HG03135 (cell line): ENCODE measurements at regions not wholly inside any gene's neighbourhood (a gene's known extent, or its start where the extent isn't known, plus 50 kb on each side); places are given as distances from the start of the nearest gene placed in this dataset.
"Not testable (repeated sequence)": the region's sequence is repeated elsewhere in the genome, so short reads cannot be mapped to it uniquely, and the experiment has no call there.

ENCODE experiments used
- ATAC-seq: cut with Tn5 transposase; IDR thresholded peaks from one replicate; pipeline ENCODE4 v1.9.1; 2021; ENCODE audit warnings: mild to moderate bottlenecking, moderate library complexity; ENCODE audit not compliant: unreplicated experiment

DNA sequence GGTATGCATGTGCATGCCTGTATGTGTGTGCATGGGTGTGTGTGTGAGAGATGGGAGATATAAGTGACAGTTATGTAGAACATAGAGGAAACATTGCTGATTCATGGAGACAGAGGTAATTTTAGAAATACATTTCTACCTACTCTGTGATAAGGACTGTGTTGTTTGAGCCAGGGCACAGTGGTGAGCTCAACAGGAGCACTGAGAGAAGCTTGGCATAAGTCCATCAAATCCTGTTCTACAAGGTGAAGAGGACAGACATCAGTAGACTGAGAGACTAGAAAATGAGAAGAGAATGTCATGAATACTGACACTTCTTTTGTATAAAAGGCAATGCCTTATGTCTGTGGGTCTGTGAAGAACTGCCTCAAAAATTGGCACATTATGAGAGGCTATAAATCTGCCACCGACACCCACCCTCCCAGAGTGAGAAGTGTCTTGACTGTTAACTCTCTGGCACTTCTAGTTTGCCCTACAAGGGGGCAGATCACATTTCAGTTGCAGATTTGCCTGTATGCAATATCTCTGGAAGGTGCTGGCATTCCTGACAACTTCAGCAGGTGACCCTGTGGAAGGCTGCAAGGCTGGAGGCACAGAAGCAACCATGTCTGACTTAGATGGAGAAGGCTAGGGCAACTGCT, 962.3 kb upstream of the NRXN1 start:
- ATAC-seq, result no peak

DNA sequence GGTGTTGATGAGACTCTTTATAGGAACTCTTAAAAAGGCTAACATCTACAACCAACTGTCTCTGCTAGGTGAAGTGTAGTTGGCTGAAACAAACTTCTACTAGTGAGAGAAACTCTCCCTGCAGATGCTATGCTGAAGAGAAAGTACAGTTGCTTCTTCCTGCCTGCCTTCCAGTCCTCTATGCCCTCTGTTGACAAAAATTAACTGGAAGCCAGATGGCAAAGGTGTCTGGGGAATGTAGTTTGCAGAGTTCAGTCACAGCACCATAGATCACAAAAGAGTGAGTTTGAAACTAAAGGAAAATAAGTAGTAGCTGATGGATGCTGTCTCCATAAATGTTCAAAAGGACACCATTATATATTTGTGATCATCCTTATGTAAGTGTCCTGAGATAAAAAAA, 958.8 kb upstream of the NRXN1 start:
- ATAC-seq, result no peak

DNA sequence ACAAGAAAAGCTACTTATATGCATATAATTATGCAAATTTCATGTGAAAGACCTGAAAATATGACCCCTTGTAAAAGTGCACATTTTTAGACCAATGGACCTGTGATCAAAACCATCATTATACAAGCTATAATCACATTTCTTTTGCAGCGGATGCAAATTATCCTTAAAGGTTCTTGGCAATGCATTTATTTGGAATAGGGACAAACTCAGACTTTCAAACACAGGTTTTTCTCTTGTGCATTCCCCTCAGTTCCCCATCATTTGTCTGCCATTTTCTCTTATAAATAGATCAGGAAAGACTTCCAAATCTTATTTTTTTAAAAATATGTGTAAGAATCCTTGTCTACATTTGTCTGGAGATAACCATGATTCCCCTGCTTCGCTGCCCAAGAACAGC, 954.2 kb upstream of the NRXN1 start:
- no peak for ATAC-seq

DNA sequence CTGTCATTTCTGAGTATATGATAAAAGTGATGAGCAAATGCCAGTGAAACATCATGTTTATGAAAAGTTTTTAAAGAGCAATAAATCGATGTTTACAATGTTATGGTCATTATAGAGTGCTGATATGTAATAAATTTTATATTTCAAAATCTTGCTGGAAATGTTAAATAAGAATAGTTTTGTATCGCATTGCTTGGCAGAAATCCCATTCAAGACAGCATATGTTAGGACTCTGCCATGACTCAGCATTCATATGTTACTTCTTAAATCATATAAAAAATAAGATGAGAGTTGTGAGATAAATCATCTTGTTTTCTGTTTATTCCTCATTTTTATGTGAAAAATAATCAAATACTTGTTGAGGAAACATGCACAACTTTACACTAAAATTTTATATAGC, 949.9 kb upstream of the NRXN1 start:
- ATAC-seq, result no peak

DNA sequence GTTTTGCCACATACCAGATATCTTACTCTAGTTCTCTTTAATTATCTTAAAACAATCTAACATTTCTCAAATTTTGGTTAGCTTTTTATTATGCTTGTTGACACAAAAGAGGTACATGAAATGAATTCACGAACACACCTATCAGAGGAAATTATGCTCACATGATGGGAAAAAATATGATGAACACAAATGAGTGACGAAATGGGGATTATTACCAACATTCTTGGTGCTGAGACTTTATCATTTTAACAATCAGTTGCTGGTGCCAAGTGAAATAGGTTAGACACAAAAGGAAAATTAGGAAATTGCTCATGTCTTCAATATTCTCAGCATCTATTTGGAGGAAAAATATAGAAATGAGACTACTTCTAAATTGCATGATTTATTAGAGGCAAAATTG, 944.7 kb upstream of the NRXN1 start:
- no peak for ATAC-seq

DNA sequence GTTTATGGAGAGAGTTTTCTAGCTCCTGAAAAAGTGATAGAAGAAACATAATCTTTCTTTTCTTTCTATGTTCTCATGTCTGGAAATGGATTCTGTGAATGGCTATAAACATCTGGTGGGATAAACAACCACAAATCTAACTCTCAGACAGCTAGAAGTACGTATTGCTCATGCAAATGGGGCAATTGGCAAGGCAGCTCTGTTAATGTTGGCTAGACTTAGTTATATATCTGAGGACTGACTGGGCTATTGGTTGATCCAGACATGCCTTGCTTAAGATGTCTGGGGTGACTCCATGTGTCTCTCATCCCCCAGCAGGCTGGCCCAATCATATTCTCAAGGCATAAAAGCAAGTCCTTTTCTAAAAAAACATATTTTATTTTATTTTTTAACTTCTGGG, 939.2 kb upstream of the NRXN1 start:
- ATAC-seq, result no peak

DNA sequence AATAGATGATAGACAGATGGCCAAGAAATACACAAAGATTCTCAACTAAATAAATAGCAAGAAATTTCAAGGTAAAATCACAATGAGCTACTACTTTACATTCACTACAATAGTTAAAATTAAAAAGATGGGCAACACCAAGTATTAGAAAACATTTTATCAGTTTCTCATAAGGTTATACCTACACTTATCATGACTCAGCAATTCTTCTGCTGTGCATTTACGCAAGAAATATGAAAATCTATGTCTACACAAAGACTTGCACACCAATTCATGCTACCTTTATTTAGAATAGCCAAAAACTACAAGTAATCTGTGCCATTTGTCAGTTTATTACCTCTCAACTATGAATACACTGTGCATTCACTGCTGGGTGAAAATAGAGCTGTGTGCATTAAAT, 937.4 kb upstream of the NRXN1 start:
- ATAC-seq, result no peak

DNA sequence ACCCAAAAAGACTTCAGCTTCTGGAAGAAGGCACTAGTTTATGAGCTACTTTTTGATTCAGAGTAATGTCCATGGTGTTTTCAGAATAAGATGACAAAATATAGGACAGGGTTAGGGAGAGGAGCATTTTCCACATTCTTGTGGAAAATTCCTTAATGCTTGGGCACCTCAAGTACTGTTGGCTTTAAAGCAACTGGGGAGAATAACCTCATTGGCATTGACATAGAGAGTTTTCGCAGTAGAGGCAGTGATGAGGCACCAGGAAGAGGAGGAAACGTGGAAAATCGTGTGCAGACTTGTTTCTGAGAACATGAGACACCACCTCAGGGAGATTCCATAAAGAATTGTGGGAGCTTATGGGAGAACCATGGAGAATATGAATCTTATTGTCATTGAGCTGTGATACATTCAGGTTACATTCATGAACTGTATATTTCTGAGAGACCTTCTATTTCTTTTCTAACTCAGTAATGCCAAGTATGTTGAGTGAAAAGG, 929.0 kb upstream of the NRXN1 start:
- no peak for ATAC-seq

DNA sequence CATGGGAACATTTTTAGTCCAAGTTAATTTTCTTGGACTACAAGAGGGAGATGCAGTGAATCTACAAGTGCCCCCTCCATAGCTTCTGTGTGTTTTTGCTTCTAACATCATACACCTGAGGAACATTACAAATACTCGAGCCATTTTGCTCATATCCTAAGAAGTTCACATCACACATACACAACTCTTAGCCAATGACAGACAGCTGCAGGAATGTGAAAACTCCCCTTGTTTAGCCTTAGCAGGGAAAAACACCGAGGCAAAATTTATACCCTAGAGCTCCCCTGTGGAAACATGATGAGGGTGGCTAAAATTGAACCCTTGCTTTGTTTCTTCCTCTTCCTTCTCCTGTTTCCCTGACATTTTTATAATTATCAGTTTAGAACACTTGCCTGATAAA, 928.3 kb upstream of the NRXN1 start:
- no peak for ATAC-seq

DNA sequence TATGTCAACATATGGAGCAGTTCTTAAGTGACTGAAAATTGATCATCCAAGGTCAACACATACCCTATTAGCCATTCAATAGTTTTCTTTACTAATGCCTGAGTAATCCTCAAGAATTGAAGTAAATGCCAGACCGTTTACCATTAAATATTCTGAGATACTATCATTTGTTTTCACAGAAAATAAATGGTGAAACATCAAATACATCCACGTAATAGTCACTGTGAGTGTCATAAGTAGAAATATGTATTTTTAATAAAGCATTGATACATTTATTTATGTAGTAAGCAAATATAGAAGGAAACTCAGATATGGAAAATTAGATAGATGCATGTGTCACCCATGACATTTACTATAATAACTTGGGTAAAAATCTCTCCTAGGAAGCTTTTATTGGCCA, 927.8 kb upstream of the NRXN1 start:
- no peak for ATAC-seq

DNA sequence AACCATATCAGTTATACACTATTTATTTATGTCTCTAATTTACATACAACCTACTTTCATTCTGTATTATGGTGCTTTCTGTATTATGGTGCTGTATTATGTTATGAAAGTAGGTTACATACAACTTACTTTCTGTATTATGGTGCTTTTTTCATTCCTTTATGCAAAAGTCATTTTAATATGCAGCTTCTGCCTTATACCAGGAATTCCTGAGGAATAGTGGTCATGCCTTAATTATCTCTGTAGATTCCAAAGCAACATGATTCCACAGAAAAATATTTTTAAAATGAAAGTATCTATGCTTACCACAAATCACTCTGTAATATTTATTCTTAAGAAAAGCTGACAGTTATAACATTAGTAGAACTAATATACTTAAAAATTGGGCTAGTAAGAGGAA, 922.0 kb upstream of the NRXN1 start:
- no peak for ATAC-seq

DNA sequence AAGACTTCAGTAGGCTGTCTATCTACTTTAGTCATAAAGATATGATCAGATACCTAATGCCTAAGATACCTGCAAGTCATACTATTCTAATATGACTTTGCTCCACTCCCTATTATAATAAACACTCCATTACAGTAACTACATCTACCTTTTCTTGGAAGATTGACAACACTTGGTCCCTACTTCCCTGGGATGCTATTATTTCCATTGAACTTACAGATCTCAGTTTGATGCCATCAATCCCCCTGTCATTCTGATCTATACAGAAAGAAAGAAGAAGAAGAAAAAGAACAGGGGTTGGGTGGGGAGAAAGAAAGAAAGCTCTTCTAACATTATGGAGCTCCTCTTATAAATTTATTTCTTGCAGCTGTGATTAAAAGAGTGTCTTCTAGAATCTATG, 889.1 kb upstream of the NRXN1 start:
- no peak for ATAC-seq

DNA sequence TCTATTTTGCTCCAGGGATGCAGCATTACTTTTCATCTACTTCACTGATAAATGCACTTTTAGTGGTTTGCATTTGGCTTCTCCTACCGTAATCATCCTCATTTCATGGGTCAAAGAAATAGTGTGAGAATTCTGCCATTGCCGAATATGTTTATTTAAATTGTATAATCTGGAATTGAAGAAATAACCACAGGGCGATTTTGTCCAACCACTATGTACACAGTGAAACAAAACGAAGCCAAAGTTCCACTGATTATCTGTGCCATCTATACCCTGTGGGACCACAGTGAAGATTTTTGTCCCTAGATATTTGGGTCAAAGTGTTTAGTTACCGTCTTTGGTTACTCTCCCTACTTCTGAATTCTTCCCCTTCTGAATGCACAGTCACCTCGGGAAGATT, 888.6 kb upstream of the NRXN1 start:
- ATAC-seq, result no peak

DNA sequence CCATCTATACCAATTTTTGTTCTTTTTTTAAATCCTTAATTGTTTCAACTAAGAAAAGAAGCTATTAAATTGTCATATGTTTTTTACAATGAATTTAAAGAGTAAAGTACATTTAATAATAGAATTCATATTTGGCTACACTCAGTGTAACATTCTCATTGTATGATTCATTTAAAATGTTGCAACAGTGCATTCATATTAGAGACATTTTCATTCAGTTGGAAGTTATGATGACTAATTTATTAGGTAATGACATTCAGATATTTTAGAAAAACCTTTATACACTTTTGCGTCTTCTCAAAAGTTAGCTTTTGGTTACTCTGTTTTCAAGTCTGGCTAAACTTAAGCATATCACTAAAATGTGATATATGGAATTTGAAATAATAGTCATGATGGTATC, 887.5 kb upstream of the NRXN1 start:
- no peak for ATAC-seq

DNA sequence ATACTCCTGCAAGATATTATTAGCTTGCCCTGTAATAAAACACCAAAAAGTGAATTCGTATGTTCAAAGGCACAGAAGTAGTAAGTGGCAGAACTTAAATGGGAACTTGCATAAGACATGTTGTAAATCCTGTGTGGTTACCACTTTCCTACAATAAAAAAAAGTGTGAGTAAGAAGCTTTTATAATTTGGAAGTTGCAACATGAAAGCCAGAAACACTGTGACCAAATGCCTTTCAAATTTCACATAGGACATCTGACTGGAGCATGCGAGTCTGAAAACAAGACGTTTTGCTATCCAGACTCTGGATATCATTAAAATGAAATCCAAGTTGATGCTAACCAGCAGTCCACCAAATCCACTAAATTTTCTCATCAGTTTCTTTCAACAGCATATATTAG, 886.2 kb upstream of the NRXN1 start:
- no peak for ATAC-seq

DNA sequence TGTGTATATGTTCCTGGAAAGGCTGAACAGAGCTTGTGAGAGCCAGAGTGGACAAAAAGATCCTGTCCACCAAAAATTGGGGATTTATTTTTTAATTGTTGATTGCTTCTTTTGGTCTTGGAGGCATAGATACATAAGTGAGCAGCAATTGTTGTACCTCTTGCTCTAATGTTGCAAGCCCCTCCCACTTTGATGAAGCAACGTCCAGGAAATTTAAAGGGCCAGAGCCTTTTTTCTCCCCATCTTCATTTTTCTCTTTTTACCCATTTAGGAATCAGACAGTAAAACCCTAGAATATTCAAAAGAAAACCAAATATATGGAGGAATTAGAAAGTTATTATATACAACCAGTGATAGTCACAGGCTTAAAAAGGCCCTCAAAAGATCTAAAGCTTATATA, 871.8 kb upstream of the NRXN1 start:
- ATAC-seq, result no peak

DNA sequence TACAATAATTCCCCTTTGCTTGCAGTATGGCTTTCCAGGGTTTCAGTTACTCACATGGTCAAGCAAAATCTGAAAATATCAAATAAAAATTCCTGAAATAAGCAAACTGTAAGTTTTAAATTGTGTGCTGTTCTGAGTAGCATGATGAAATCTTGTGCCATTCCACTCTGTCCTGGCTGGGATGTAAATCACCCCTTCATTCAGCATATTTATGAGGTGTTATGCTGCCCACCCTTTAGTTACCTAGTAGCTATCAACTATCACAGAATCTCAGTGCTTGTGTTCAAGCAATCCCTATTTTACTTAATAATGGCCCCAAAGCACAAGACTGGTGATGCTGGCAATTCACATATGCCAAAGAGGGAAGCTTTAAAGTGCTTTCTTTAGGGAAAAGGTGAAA, 867.7 kb upstream of the NRXN1 start:
- ATAC-seq, result no peak

DNA sequence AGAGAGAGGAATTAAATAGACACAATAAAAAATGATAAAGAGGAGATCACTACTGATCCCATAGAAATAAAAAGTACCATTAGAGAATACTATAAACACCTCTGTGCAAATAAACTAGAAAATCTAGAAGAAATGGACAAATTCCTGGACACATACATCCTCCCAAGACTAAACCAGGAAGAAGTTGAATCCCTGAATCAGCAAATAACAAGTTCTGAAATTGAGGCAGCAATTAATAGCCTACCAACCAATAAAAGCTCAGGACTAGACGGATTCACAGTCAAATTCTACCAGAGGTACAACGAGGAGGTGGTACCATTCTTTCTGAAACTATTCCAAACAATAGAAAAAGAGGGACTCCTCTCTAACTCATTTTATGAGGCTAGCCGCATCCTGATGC, 862.7 kb upstream of the NRXN1 start:
- not testable (repeated sequence) for ATAC-seq

DNA sequence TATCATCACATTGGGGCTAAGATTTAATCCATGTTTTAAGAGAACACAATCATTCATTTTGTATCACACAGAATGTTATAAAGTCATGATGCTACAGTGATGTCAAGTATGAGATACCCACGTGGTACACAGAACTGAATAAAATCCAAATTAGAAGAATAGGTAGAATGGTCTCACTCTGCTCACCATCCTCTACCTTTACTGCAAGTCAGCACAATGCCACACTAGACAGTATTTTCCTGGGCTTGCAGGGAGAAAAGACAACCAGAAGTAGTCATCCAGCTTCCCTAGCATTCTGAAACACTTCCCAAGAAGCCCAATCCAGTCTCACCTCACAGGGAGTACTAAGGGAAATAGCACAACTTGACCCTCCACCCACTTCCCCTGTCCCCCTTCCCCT, 856.2 kb upstream of the NRXN1 start:
- ATAC-seq, result no peak

DNA sequence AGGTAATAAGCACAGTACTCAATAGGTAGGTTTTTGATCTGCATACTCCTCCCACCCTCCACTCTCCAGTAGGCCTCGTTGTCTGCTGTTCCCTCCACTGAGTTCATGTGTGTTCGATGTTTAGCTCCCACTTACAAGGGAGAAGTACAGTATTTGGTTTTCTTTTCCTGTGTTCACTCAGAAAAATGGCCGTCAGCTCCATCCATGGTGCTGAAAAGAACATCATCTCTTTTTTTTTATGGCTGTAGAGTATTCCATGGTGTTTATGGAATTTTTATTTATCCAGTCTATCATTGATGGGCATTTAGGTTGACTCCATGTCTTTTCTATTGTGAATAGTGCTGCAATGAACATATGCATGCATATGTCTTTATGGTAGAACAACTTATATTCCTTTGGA, 849.7 kb upstream of the NRXN1 start:
- no peak for ATAC-seq

DNA sequence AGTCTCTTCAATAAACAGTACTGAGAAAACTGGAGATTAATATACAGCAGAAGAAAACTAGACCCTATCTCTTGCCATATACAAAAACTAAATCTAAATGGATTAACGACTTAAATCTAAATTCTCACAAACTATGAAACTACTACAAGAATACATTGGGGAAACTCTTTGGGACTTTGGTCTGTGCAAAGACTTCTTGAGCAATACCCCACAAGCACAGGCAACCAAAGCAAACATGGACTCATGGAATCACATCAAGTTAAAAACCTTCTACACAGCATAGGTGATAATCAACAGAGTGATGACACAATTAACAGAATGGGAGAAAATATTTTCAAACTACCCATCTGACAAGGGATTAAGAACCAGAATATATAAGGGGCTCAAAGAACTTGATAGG, 848.2 kb upstream of the NRXN1 start:
- ATAC-seq, result no peak

DNA sequence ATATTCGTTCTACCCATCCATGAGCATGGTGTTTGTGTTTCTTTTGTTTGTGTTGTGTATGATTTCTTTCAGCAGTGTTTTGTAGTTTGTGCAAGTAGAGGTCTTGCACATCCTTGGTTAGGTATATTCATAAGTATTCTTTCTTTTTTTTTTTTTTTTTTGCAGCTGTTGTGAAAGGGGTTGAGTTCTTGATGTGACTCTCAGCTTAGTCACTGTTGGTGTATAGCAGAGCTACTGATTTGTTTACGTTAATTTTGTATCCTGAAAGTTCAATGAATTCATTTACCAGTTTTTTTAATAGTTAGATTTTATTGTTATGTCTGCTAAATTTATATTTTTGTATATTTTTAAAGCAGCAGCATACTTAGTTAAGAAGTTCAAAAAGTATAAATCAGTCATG, 834.4 kb upstream of the NRXN1 start:
- ATAC-seq, result no peak

DNA sequence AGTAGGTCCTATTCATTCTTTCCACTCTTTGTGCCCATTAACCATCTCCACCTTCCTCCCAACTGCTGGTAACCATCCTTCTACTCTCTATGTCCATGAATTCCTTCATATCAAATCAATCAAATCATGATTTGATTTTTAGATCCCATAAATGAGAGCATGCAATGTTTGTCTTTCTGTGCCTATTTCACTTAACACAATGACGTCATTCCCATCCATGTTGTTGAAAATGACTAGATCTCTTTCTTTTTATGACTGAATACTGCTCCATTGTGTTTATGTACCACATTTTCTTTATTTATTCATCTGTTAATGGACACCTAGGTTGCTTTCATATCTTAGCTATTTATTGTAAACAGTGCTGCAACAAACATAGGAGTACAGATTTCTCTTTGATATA, 827.3 kb upstream of the NRXN1 start:
- ATAC-seq, result no peak

DNA sequence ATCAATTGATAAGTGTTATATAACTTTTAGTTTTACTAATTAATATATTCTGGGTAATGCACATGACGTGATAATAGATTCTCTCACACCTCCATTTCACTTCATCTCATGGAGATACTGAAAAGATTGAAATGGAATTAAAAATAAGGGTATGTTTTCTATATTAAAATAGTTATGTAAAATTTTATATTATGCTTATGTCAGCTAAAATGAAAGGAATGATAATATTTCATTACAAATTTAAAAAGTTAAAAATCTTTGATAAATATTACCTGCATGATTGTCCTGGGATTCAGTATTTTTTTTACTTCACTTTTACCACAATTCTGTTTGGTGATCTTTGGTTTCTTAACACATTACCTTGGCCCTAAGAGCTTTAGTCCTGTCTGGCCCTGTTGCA, 823.8 kb upstream of the NRXN1 start:
- no peak for ATAC-seq
